ENCODE measurements at regions not wholly inside any gene's neighbourhood (a gene's known extent, or its start where the extent isn't known, plus 50 kb on each side); places are given as distances from the start of the nearest gene placed in this dataset.
"Not testable (repeated sequence)": the region's sequence is repeated elsewhere in the genome, so short reads cannot be mapped to it uniquely, and the experiment has no call there.

DNA sequence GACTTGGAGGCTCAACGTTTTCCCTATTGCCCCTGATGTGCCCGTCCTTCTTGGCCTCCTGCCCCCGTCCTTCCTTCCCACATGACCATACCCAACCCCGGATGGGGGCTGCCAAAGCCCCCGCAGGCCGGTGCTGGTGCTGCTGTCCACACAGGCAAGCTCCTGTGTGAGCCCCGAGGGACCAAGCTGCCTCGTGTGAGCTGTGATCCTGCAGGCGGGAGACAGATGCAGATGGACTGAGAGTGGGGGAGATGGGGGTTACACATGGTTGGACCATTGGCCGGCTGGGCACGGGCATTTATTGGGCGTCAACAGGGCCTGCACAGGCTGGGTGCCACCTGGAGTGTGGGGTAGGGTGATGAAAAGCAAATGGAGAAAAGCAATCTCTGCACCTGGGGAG, 313.2 kb upstream of the B3GAT1 start:
- intact Hi-C loops (cut with micrococcal nuclease; ENCODE audit: unreplicated experiment), result no loop called here
- no TSS peak for BruUV-seq (replicated peaks)

DNA sequence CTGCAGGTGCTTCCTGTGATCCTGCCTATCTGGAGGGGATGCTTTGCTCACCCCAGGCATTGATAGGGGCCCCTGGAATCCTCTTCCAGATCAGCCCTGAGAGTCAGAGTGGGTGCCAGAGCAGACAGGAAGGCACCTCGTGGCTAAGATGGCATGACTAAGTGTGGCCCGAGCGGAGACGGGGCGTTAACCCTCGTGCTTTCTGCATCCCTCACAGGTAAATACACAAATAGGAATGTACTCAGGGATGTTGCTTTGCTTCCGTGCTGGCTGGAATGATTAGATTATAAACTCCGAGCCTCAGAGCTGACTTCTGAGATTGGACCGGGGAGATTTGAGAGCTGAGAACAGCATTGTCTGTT, 312.7 kb upstream of the B3GAT1 start:
- BruUV-seq (replicated peaks), result no TSS peak
- Histone ChIP-seq H2AFZ (no peak overlapping the region), H3F3A (ENCODE audit: insufficient read depth, low read depth) (no peaks in the 10 kb centered on the region), H3K36me3 (ENCODE audit: low read depth) (no peaks in the 10 kb centered on the region), H3K27me3 (ENCODE audit: insufficient read depth, low read depth) (peaks cover 64% of the 10 kb centered on the region), H3K9me2 (ENCODE audit: insufficient read depth) (no peaks in the 10 kb centered on the region), H3K9me3 (ENCODE audit: insufficient read depth, low read depth) (no peaks in the 10 kb centered on the region), H3K4me3 (no peak overlapping the region), H3K4me2 (no peak overlapping the region), H3K4me1 (replicated peaks; ENCODE audit: insufficient read depth) (no peaks in the 10 kb centered on the region), H3K27ac (no peak overlapping the region), H3K79me2 (ENCODE audit: low read depth) (no peaks in the 10 kb centered on the region), H4K20me1 (ENCODE audit: insufficient read depth) (no peaks in the 10 kb centered on the region)
- intact Hi-C loops (cut with micrococcal nuclease; ENCODE audit: unreplicated experiment), result no loop called here
- no peak for DNase-seq
- ChIA-PET POLR2A (ENCODE audit: unreplicated experiment) (no interaction called here), CTCF (no interaction called here)
- TF ChIP-seq, protein P1, sequence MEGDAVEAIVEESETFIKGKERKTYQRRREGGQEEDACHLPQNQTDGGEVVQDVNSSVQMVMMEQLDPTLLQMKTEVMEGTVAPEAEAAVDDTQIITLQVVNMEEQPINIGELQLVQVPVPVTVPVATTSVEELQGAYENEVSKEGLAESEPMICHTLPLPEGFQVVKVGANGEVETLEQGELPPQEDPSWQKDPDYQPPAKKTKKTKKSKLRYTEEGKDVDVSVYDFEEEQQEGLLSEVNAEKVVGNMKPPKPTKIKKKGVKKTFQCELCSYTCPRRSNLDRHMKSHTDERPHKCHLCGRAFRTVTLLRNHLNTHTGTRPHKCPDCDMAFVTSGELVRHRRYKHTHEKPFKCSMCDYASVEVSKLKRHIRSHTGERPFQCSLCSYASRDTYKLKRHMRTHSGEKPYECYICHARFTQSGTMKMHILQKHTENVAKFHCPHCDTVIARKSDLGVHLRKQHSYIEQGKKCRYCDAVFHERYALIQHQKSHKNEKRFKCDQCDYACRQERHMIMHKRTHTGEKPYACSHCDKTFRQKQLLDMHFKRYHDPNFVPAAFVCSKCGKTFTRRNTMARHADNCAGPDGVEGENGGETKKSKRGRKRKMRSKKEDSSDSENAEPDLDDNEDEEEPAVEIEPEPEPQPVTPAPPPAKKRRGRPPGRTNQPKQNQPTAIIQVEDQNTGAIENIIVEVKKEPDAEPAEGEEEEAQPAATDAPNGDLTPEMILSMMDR (conservative IDR thresholded peaks at IDR 0.05), result no peak
- no peak for TF ChIP-seq EZH2 (IDR thresholded peaks at IDR 0.05; ENCODE audit: low read depth)

More for the DNA sequence above, 313.2 kb upstream of the B3GAT1 start:
- Histone ChIP-seq H3K9me2 (ENCODE audit: insufficient read depth) (no peaks in the 10 kb centered on the region), H4K20me1 (ENCODE audit: insufficient read depth) (no peaks in the 10 kb centered on the region), H3K4me2 (no peak overlapping the region), H3F3A (ENCODE audit: insufficient read depth, low read depth) (no peaks in the 10 kb centered on the region), H3K4me3 (no peak overlapping the region), H2AFZ (no peak overlapping the region), H3K79me2 (ENCODE audit: low read depth) (no peaks in the 10 kb centered on the region), H3K9me3 (ENCODE audit: insufficient read depth, low read depth) (no peaks in the 10 kb centered on the region), H3K27me3 (ENCODE audit: insufficient read depth, low read depth) (peaks cover 68% of the 10 kb centered on the region), H3K36me3 (ENCODE audit: low read depth) (no peaks in the 10 kb centered on the region), H3K4me1 (replicated peaks; ENCODE audit: insufficient read depth) (no peaks in the 10 kb centered on the region), H3K27ac (no peak overlapping the region)
- ChIA-PET CTCF (no interaction called here), POLR2A (ENCODE audit: unreplicated experiment) (no interaction called here)
- no peak for TF ChIP-seq EZH2 (IDR thresholded peaks at IDR 0.05; ENCODE audit: low read depth)
- TF ChIP-seq, protein P1 (conservative IDR thresholded peaks at IDR 0.05), result no peak
- DNase-seq, result no peak

DNA sequence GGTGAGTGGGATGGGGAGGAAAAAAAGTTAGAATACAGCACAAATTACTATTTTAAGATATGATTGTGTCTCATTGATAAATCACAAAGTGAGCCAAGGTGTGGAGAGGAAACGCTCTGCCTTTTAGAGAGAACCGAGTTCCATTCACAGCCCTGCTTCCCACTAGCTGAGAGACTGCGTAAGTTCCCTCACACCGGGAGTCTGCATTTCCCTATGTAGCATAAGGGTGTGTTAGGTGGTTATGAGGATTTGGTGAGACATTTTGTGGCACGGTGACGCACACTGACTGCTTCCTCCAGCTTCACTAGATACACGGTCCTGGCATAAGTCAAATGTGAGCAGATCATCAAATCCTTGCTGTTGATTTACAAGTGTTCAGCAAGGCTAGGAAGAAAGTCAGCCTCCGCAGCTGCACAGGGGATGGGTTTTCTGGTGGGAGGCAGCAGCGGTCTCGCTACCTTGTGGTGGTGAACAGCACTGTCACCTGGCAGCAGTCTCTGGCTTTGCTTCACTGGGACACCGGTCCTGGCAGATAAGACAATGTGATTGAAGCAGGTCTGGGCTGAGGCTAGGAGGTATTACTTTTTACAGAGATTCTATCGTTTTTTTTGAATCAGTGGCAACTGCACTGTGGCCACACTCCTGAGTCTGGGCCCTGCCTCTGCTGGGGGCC, 312.2 kb upstream of the B3GAT1 start:
- no peaks in the 10 kb centered on the region for H3K9me2 ChIP-seq (ENCODE audit: insufficient read depth)
- POLR2A ChIA-PET (ENCODE audit: unreplicated experiment), result no interaction called here
- no TSS peak for BruUV-seq (replicated peaks)
- TF ChIP-seq, protein P1 (conservative IDR thresholded peaks at IDR 0.05), result no peak
- TF ChIP-seq EZH2 (IDR thresholded peaks at IDR 0.05; ENCODE audit: low read depth), result no peak
- H3K9me3 ChIP-seq (ENCODE audit: insufficient read depth, low read depth), result no peaks in the 10 kb centered on the region
- no peak overlapping the region for H3K4me3 ChIP-seq
- DNase-seq, result no peak
- H3K27me3 ChIP-seq (ENCODE audit: insufficient read depth, low read depth), result peaks cover 64% of the 10 kb centered on the region
- no peaks in the 10 kb centered on the region for H3F3A ChIP-seq (ENCODE audit: insufficient read depth, low read depth)
- no peak overlapping the region for H3K27ac ChIP-seq
- no peaks in the 10 kb centered on the region for H3K79me2 ChIP-seq (ENCODE audit: low read depth)
- no peaks in the 10 kb centered on the region for H3K4me1 ChIP-seq (replicated peaks; ENCODE audit: insufficient read depth)
- no peaks in the 10 kb centered on the region for H4K20me1 ChIP-seq (ENCODE audit: insufficient read depth)
- CTCF ChIA-PET, result no interaction called here
- H2AFZ ChIP-seq, result no peak overlapping the region
- H3K4me2 ChIP-seq, result no peak overlapping the region
- intact Hi-C loops (cut with micrococcal nuclease; ENCODE audit: unreplicated experiment), result no loop called here
- no peaks in the 10 kb centered on the region for H3K36me3 ChIP-seq (ENCODE audit: low read depth)

DNA sequence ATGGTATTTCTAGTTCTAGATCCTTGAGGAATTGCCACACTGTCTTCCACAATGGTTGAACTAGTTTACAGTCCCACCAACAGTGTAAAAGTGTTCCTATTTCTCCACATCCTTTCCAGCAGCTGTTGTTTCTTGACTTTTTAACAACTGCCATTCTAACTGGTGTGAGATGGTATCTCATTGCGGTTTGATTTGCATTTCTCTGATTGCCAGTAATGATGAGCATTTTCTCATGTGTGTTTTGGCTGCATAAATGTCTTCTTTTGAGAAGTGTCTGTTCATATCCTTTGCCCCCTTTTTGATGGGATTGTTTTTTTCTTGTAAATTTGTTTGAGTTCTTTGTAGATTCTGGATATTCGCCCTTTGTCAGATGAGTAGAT, 308.6 kb upstream of the B3GAT1 start:
- H3F3A ChIP-seq (ENCODE audit: insufficient read depth, low read depth); H3K9me2 ChIP-seq (ENCODE audit: insufficient read depth); H3K79me2 ChIP-seq (ENCODE audit: low read depth); H3K9me3 ChIP-seq (ENCODE audit: insufficient read depth, low read depth); H3K27ac ChIP-seq; H3K4me3 ChIP-seq; CTCF ChIA-PET; POLR2A ChIA-PET (ENCODE audit: unreplicated experiment); H3K36me3 ChIP-seq (ENCODE audit: low read depth); DNase-seq; H3K4me1 ChIP-seq (replicated peaks; ENCODE audit: insufficient read depth); BruUV-seq (replicated peaks); H4K20me1 ChIP-seq (ENCODE audit: insufficient read depth); H3K4me2 ChIP-seq; H2AFZ ChIP-seq; intact Hi-C loops (cut with micrococcal nuclease; ENCODE audit: unreplicated experiment): not testable (repeated sequence)
- H3K27me3 ChIP-seq (ENCODE audit: insufficient read depth, low read depth), result peaks cover 61% of the 10 kb centered on the region

DNA sequence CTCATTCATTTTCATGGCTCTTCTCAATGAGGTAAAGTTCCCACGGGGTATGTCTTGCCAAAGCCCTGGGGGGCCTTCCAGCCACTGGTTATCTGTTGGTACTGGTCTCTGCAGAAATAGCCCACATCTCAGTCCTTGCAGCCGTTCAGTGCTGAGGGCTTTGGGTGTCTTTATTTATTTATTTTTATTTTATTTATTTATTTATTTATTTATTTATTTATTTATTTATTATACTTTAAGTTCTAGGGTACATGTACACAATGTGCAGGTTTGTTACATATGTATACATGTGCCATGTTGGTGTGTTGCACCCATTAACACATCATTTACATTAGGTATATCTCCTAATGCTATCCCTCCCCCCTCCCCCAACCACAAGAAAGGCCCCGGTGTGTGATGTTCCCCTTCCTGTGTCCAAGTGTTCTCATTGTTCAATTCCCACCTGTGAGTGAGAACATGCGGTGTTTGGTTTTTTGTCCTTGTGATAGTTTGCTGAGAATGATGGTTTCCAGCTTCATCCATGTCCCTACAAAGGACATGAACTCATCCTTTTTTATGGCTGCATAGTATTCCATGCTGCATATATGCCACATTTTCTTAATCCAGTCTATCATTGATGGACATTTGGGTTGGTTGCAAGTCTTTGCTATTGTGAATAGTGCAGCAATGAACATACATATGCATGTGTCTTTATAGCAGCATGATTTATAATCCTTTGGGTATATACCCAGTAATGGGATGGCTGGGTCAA, 308.1 kb upstream of the B3GAT1 start:
- DNase-seq; H3K27ac ChIP-seq; H3K4me1 ChIP-seq (replicated peaks; ENCODE audit: insufficient read depth); H3K36me3 ChIP-seq (ENCODE audit: low read depth); H3K79me2 ChIP-seq (ENCODE audit: low read depth); H3K9me2 ChIP-seq (ENCODE audit: insufficient read depth); H3F3A ChIP-seq (ENCODE audit: insufficient read depth, low read depth); intact Hi-C loops (cut with micrococcal nuclease; ENCODE audit: unreplicated experiment); H3K4me3 ChIP-seq; BruUV-seq (replicated peaks); H3K9me3 ChIP-seq (ENCODE audit: insufficient read depth, low read depth); H4K20me1 ChIP-seq (ENCODE audit: insufficient read depth); CTCF ChIA-PET; POLR2A ChIA-PET (ENCODE audit: unreplicated experiment); H3K4me2 ChIP-seq; H2AFZ ChIP-seq: not testable (repeated sequence)
- peaks cover 61% of the 10 kb centered on the region for H3K27me3 ChIP-seq (ENCODE audit: insufficient read depth, low read depth)
